WI38 (cell line): ENCODE measurements at regions not wholly inside any gene's neighbourhood (a gene's known extent, or its start where the extent isn't known, plus 50 kb on each side); places are given as distances from the start of the nearest gene placed in this dataset.
"Not testable (repeated sequence)": the region's sequence is repeated elsewhere in the genome, so short reads cannot be mapped to it uniquely, and the experiment has no call there.

ENCODE experiments used
- H3K4me3 ChIP-seq: 2 replicates; pipeline ENCODE4 v1.5.1; 2011; ENCODE audit warnings: low read depth, mild to moderate bottlenecking, control low read depth, low read length
- CTCF ChIP-seq: IDR thresholded peaks from 2 replicates; pipeline ENCODE4 v1.5.1; 2012; ENCODE audit warnings: low read depth, mild to moderate bottlenecking, control low read depth, low read length

GRCh38 chr4:149056615-149057014, 614.4 kb upstream of the NR3C2 start:
- no peak for TF ChIP-seq CTCF

GRCh38 chr4:149055624-149056023, 613.4 kb upstream of the NR3C2 start:
- no peak overlapping the region for H3K4me3 ChIP-seq
- TF ChIP-seq CTCF, result no peak

More at GRCh38 chr4:149056615-149057014, 614.4 kb upstream of the NR3C2 start:
- H3K4me3 ChIP-seq, result no peak overlapping the region

GRCh38 chr4:149050840-149051239, 608.6 kb upstream of the NR3C2 start:
- TF ChIP-seq CTCF, result no peak
- H3K4me3 ChIP-seq, result no peak overlapping the region

- no peak for TF ChIP-seq CTCF
- no peak overlapping the region for H3K4me3 ChIP-seq
Observed at GRCh38 chr4:149048451-149049143, 606.4 kb upstream of the NR3C2 start.

GRCh38 chr4:149047368-149047767, 605.2 kb upstream of the NR3C2 start:
- no peak for TF ChIP-seq CTCF
- no peak overlapping the region for H3K4me3 ChIP-seq

GRCh38 chr4:149045731-149046130, 603.5 kb upstream of the NR3C2 start:
- no peak overlapping the region for H3K4me3 ChIP-seq
- TF ChIP-seq CTCF, result no peak

GRCh38 chr4:149039786-149040185, 597.6 kb upstream of the NR3C2 start:
- H3K4me3 ChIP-seq, result not testable (repeated sequence)

- no peak overlapping the region for H3K4me3 ChIP-seq
- peak; percentile 26; the same call in 1 of the 2 replicates for TF ChIP-seq CTCF
Observed at GRCh38 chr4:149031399-149031798, 589.2 kb upstream of the NR3C2 start.
